Endodermal cell (in vitro differentiated cells): ENCODE measurements at regions not wholly inside any gene's neighbourhood (a gene's known extent, or its start where the extent isn't known, plus 50 kb on each side); places are given as distances from the start of the nearest gene placed in this dataset.
"Not testable (repeated sequence)": the region's sequence is repeated elsewhere in the genome, so short reads cannot be mapped to it uniquely, and the experiment has no call there.

ENCODE experiments used
- DNase-seq: peaks from one replicate; pipeline ENCODE4 v3.0.0-alpha.2; 2017
- H3K27ac ChIP-seq: 2 replicates; pipeline ENCODE4 v1.5.1; 2013; ENCODE audit warnings: mild to moderate bottlenecking, low read depth, low read length, moderate library complexity
- H3K27me3 ChIP-seq: 2 replicates; pipeline ENCODE4 v1.6.1; 2013; ENCODE audit warnings: mild to moderate bottlenecking, low read length, moderate library complexity; ENCODE audit not compliant: insufficient read depth, control insufficient read depth, poor library complexity, severe bottlenecking
- H3K36me3 ChIP-seq: 2 replicates; pipeline ENCODE4 v1.7.0; 2013; ENCODE audit warnings: mild to moderate bottlenecking, low read length, moderate library complexity; ENCODE audit not compliant: control insufficient read depth, insufficient read depth
- H3K4me1 ChIP-seq: one replicate; pipeline ENCODE4 v1.7.0; 2013; ENCODE audit warnings: low read length; ENCODE audit not compliant: control insufficient read depth, insufficient read depth
- H3K4me3 ChIP-seq: 2 replicates; pipeline ENCODE4 v1.5.1; 2013; ENCODE audit warnings: mild to moderate bottlenecking, low read length, moderate library complexity
- H3K9ac ChIP-seq: 2 replicates; pipeline ENCODE4 v1.6.1; 2013; ENCODE audit warnings: mild to moderate bottlenecking, low read length, moderate library complexity; ENCODE audit not compliant: poor library complexity, severe bottlenecking; ENCODE audit errors: extremely low read depth
- H3K9me3 ChIP-seq: 2 replicates; pipeline ENCODE4 v1.6.1; 2013; ENCODE audit warnings: mild to moderate bottlenecking, low read length, moderate library complexity; ENCODE audit not compliant: control insufficient read depth
- H3K27ac Mint-ChIP-seq: 2 replicates; pipeline ENCODE4 v1.8.0; 2020; ENCODE audit warnings: mixed read lengths
- H3K27me3 Mint-ChIP-seq: 2 replicates; pipeline ENCODE4 v1.8.0; 2021; ENCODE audit warnings: mild to moderate bottlenecking, mixed read lengths; ENCODE audit not compliant: insufficient read depth
- H3K36me3 Mint-ChIP-seq: 2 replicates; pipeline ENCODE4 v1.8.0; 2020; ENCODE audit warnings: low read depth, mixed read lengths
- H3K4me1 Mint-ChIP-seq: 2 replicates; pipeline ENCODE4 v1.8.0; 2020; ENCODE audit warnings: mixed read lengths
- H3K4me3 Mint-ChIP-seq: 2 replicates; pipeline ENCODE4 v1.8.0; 2020; ENCODE audit warnings: mild to moderate bottlenecking, moderate library complexity, mixed read lengths
- H3K9me3 Mint-ChIP-seq: 2 replicates; pipeline ENCODE4 v1.8.0; 2020; ENCODE audit warnings: mild to moderate bottlenecking, mixed read lengths
- WGBS, 2 experiments: methylation state at CpG; one replicate each; pipeline versions ENCODE4 v1.1.5 to v1.1.7; 2013; ENCODE audit warnings: missing lambda C conversion rate in 2 of 2, mixed read lengths in 1 of 2; ENCODE audit not compliant: insufficient coverage in 1 of 2, insufficient read length in 1 of 2; 5-methylcytosine and 5-hydroxymethylcytosine counted together
- TF ChIP-seq, protein P1 (sequence below): fragments of 200-600 bp; sonication (generic); conservative IDR thresholded peaks from 2 replicates; pipeline ENCODE4 v1.5.0; 2021; ENCODE audit warnings: antibody characterized with exemption, mild to moderate bottlenecking

- Mint-ChIP-seq H3K9me3 (peaks cover 14% of the 10 kb centered on the region), H3K27me3 (peaks cover 5% of the 10 kb centered on the region), H3K4me3 (no peak overlapping the region), H3K4me1 (peaks cover 4% of the 10 kb centered on the region), H3K27ac (no peak overlapping the region), H3K36me3 (no peaks in the 10 kb centered on the region)
- peaks cover 16% of the 10 kb centered on the region for H3K9me3 ChIP-seq
- WGBS, 2 experiments: 92% methylated on average over 2 of the region's 2 CpGs; no CpG with 5 or more reads in 1 of the 2 experiments
- TF ChIP-seq, protein P1, sequence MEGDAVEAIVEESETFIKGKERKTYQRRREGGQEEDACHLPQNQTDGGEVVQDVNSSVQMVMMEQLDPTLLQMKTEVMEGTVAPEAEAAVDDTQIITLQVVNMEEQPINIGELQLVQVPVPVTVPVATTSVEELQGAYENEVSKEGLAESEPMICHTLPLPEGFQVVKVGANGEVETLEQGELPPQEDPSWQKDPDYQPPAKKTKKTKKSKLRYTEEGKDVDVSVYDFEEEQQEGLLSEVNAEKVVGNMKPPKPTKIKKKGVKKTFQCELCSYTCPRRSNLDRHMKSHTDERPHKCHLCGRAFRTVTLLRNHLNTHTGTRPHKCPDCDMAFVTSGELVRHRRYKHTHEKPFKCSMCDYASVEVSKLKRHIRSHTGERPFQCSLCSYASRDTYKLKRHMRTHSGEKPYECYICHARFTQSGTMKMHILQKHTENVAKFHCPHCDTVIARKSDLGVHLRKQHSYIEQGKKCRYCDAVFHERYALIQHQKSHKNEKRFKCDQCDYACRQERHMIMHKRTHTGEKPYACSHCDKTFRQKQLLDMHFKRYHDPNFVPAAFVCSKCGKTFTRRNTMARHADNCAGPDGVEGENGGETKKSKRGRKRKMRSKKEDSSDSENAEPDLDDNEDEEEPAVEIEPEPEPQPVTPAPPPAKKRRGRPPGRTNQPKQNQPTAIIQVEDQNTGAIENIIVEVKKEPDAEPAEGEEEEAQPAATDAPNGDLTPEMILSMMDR: no peak
- H3K9ac ChIP-seq: no peak overlapping the region
- H3K36me3 ChIP-seq: no peaks in the 10 kb centered on the region
- no peak overlapping the region for H3K4me3 ChIP-seq
- H3K27ac ChIP-seq: no peak overlapping the region
- no peak for DNase-seq
- no peaks in the 10 kb centered on the region for H3K27me3 ChIP-seq
- H3K4me1 ChIP-seq: peaks cover 6% of the 10 kb centered on the region
Observed at GRCh38 chr12:97984436-97984835, 521.8 kb downstream of the RMST start.

- 88 to 89% methylated on average over 2 to 4 of the region's 4 CpGs for WGBS, 2 experiments
- Histone ChIP-seq H3K27me3 (no peaks in the 10 kb centered on the region), H3K27ac (no peak overlapping the region)
Observed at GRCh38 chr12:97984974-97985580, 522.5 kb downstream of the RMST start.

GRCh38 chr12:97985834-97986233 is 523.2 kb downstream of the RMST start:
- H3K27me3 Mint-ChIP-seq: peaks cover 5% of the 10 kb centered on the region
- WGBS, 2 experiments: 87 to 96% methylated on average over 2 to 5 of the region's 5 CpGs

More at GRCh38 chr12:97984974-97985580, 522.5 kb downstream of the RMST start:
- peaks cover 6% of the 10 kb centered on the region for H3K4me1 ChIP-seq
- no peak overlapping the region for H3K4me3 Mint-ChIP-seq
- peaks cover 5% of the 10 kb centered on the region for H3K27me3 Mint-ChIP-seq
- no peak for DNase-seq
- H3K36me3 ChIP-seq: no peaks in the 10 kb centered on the region
- no peaks in the 10 kb centered on the region for H3K36me3 Mint-ChIP-seq
- H3K4me1 Mint-ChIP-seq: peaks cover 6% of the 10 kb centered on the region
- TF ChIP-seq, protein P1: no peak
- H3K4me3 ChIP-seq: no peak overlapping the region
- H3K27ac Mint-ChIP-seq: no peak overlapping the region
- peaks cover 16% of the 10 kb centered on the region for H3K9me3 ChIP-seq
- no peak overlapping the region for H3K9ac ChIP-seq
- peaks cover 14% of the 10 kb centered on the region for H3K9me3 Mint-ChIP-seq

GRCh38 chr12:97988588-97988987 is 526.0 kb downstream of the RMST start:
- H3K36me3 ChIP-seq, H3K27ac ChIP-seq, H3K9ac ChIP-seq, H3K27me3 Mint-ChIP-seq, H3K36me3 Mint-ChIP-seq, H3K4me1 ChIP-seq, DNase-seq, H3K27ac Mint-ChIP-seq, H3K4me3 ChIP-seq, H3K4me3 Mint-ChIP-seq, H3K27me3 ChIP-seq: not testable (repeated sequence)
- peaks cover 10% of the 10 kb centered on the region for H3K4me1 Mint-ChIP-seq
- peaks cover 19% of the 10 kb centered on the region for H3K9me3 Mint-ChIP-seq
- peaks cover 17% of the 10 kb centered on the region for H3K9me3 ChIP-seq

More at GRCh38 chr12:97985834-97986233, 523.2 kb downstream of the RMST start:
- Histone ChIP-seq H3K4me3 (no peak overlapping the region), H3K27me3 (no peaks in the 10 kb centered on the region), H3K27ac (no peak overlapping the region), H3K36me3 (no peaks in the 10 kb centered on the region), H3K9ac (no peak overlapping the region), H3K4me1 (peaks cover 6% of the 10 kb centered on the region), H3K9me3 (peaks cover 19% of the 10 kb centered on the region)
- no peak overlapping the region for H3K27ac Mint-ChIP-seq
- TF ChIP-seq, protein P1: no peak
- peaks cover 17% of the 10 kb centered on the region for H3K9me3 Mint-ChIP-seq
- peaks cover 10% of the 10 kb centered on the region for H3K4me1 Mint-ChIP-seq
- no peak overlapping the region for H3K4me3 Mint-ChIP-seq
- no peaks in the 10 kb centered on the region for H3K36me3 Mint-ChIP-seq
- no peak for DNase-seq
